Osteocyte (in vitro differentiated cells): ENCODE measurements at regions not wholly inside any gene's neighbourhood (a gene's known extent, or its start where the extent isn't known, plus 50 kb on each side); places are given as distances from the start of the nearest gene placed in this dataset.

Source experiments
- DNase-seq: peaks from one replicate; pipeline ENCODE4 v3.0.0; 2021; ENCODE audit warnings: mixed read lengths; ENCODE audit not compliant: unreplicated experiment; ENCODE audit errors: extremely low spot score
- H3K27ac Mint-ChIP-seq: one replicate; pipeline ENCODE4 v1.8.0; 2021; ENCODE audit warnings: mild to moderate bottlenecking, mixed read lengths; ENCODE audit not compliant: unreplicated experiment
- H3K27me3 Mint-ChIP-seq: one replicate; pipeline ENCODE4 v1.8.0; 2021; ENCODE audit warnings: mixed read lengths; ENCODE audit not compliant: unreplicated experiment
- H3K36me3 Mint-ChIP-seq: one replicate; pipeline ENCODE4 v1.8.0; 2021; ENCODE audit warnings: mixed read lengths; ENCODE audit not compliant: unreplicated experiment
- H3K4me1 Mint-ChIP-seq: one replicate; pipeline ENCODE4 v1.8.0; 2021; ENCODE audit warnings: mixed read lengths; ENCODE audit not compliant: unreplicated experiment
- H3K4me3 Mint-ChIP-seq: one replicate; pipeline ENCODE4 v1.8.0; 2021; ENCODE audit warnings: mild to moderate bottlenecking, moderate library complexity, mixed read lengths; ENCODE audit not compliant: unreplicated experiment
- H3K9me3 Mint-ChIP-seq: one replicate; pipeline ENCODE4 v1.8.0; 2021; ENCODE audit warnings: mixed read lengths; ENCODE audit not compliant: unreplicated experiment
- CTCF ChIP-seq: fragments of 200-600 bp; sonication (generic); IDR thresholded peaks from 2 replicates; pipeline ENCODE4 v1.5.0; 2021; ENCODE audit warnings: antibody characterized with exemption, mild to moderate bottlenecking, moderate library complexity

- no peak for DNase-seq
- TF ChIP-seq CTCF = no peak
- Mint-ChIP-seq H3K4me1 (peaks cover 22% of the 10 kb centered on the region), H3K27ac (no peak overlapping the region), H3K4me3 (no peak overlapping the region), H3K36me3 (no peaks in the 10 kb centered on the region), H3K27me3 (no peaks in the 10 kb centered on the region), H3K9me3 (no peaks in the 10 kb centered on the region)
These were observed 457.2 kb upstream of the TRIB2 start for GRCh38 chr2:12259493-12259892.

GRCh38 chr2:12261986-12262680 is 454.6 kb upstream of the TRIB2 start:
- no peaks in the 10 kb centered on the region for H3K27me3 Mint-ChIP-seq
- H3K4me3 Mint-ChIP-seq = no peak overlapping the region
- H3K9me3 Mint-ChIP-seq = no peaks in the 10 kb centered on the region
- H3K27ac Mint-ChIP-seq = no peak overlapping the region
- H3K36me3 Mint-ChIP-seq = no peaks in the 10 kb centered on the region
- TF ChIP-seq CTCF = no peak
- peaks cover 13% of the 10 kb centered on the region for H3K4me1 Mint-ChIP-seq
- DNase-seq = no peak

- Mint-ChIP-seq H3K27me3 (no peaks in the 10 kb centered on the region), H3K4me3 (no peak overlapping the region), H3K27ac (no peak overlapping the region), H3K9me3 (no peaks in the 10 kb centered on the region), H3K4me1 (peaks cover 13% of the 10 kb centered on the region), H3K36me3 (no peaks in the 10 kb centered on the region)
- DNase-seq = no peak
- no peak for TF ChIP-seq CTCF
These were observed 453.9 kb upstream of the TRIB2 start for GRCh38 chr2:12262681-12263436.

GRCh38 chr2:12263730-12264129 is 453.0 kb upstream of the TRIB2 start:
- H3K36me3 Mint-ChIP-seq = no peaks in the 10 kb centered on the region
- H3K9me3 Mint-ChIP-seq = no peaks in the 10 kb centered on the region
- no peak overlapping the region for H3K27ac Mint-ChIP-seq
- DNase-seq = no peak
- H3K4me1 Mint-ChIP-seq = peaks cover 13% of the 10 kb centered on the region
- H3K4me3 Mint-ChIP-seq = no peak overlapping the region
- TF ChIP-seq CTCF = no peak
- no peaks in the 10 kb centered on the region for H3K27me3 Mint-ChIP-seq

- Mint-ChIP-seq H3K27me3 (no peaks in the 10 kb centered on the region), H3K4me1 (peaks cover 13% of the 10 kb centered on the region), H3K36me3 (no peaks in the 10 kb centered on the region), H3K9me3 (no peaks in the 10 kb centered on the region), H3K4me3 (no peak overlapping the region), H3K27ac (no peak overlapping the region)
- TF ChIP-seq CTCF = no peak
- DNase-seq = no peak
These were observed 452.6 kb upstream of the TRIB2 start for GRCh38 chr2:12264146-12264545.
